Colonic mucosa (tissue), 4 donors: ENCODE measurements at regions not wholly inside any gene's neighbourhood (a gene's known extent, or its start where the extent isn't known, plus 50 kb on each side); places are given as distances from the start of the nearest gene placed in this dataset.

Source experiments
- DNase-seq: peaks from one replicate; pipeline ENCODE4 v3.0.0-alpha.2; 2020
- H3K27ac ChIP-seq: fragments of 200-600 bp; one replicate; pipeline ENCODE4 v1.8.0; 2021
- H3K27me3 ChIP-seq: fragments of 200-600 bp; one replicate; pipeline ENCODE4 v1.8.0; 2021
- H3K36me3 ChIP-seq: fragments of 200-600 bp; one replicate; pipeline ENCODE4 v1.8.0; 2021
- H3K4me1 ChIP-seq: fragments of 200-600 bp; one replicate; pipeline ENCODE4 v1.8.0; 2021; ENCODE audit warnings: mild to moderate bottlenecking
- H3K4me3 ChIP-seq: fragments of 200-600 bp; one replicate; pipeline ENCODE4 v1.8.0; 2021
- H3K9ac ChIP-seq, 2 donors: one replicate each; pipeline ENCODE4 v1.7.0; 2013; ENCODE audit warnings: control low read depth in 2 of 2, low read depth in 2 of 2, low read length in 2 of 2
- H3K9me3 ChIP-seq: fragments of 200-600 bp; one replicate; pipeline ENCODE4 v1.8.0; 2021
- intact Hi-C: fragments of 100-400 bp; cut with DNase I; formaldehyde crosslinking; loops from one replicate; pipeline ENCODE4 v1.14.1; 2022
- TF ChIP-seq, protein P1 (sequence below): fragments of 200-600 bp; IDR thresholded peaks from one replicate; pipeline ENCODE4 v1.8.0; 2022; ENCODE audit warnings: antibody characterized with exemption, mild to moderate bottlenecking
- donor health status: healthy.
- donor health status: DM: no; HTN: no; CAD: no.
- donor health status: DM: no; HTN: no; CAD: no.

DNA sequence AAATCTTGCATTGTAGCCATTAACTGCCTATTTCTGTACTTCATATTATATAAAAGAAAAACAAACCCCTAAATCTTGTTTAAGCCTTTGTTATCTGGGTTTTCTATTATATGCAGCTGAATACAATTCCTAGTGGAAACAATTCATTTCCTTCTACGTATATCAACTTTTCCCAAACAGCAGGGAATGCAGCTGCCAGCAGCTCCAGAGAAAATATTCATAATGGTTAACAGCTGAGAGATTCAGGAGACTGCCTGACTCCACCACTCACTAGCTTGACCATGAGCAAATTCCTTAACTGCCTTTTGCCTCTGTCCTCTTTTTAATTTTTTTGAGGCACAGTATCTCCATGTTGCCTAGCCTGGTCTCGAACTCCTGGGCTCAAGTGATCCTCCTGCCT is 146.2 kb downstream of the SPATA18 start:
- no peak overlapping the region for H3K27ac ChIP-seq
- no peaks in the 10 kb centered on the region for H3K36me3 ChIP-seq
- H3K9ac ChIP-seq, result no peak overlapping the region
- intact Hi-C loops, result no loop called here
- H3K9me3 ChIP-seq, result no peaks in the 10 kb centered on the region
- no peaks in the 10 kb centered on the region for H3K27me3 ChIP-seq
- no peak for DNase-seq
- TF ChIP-seq, protein P1, sequence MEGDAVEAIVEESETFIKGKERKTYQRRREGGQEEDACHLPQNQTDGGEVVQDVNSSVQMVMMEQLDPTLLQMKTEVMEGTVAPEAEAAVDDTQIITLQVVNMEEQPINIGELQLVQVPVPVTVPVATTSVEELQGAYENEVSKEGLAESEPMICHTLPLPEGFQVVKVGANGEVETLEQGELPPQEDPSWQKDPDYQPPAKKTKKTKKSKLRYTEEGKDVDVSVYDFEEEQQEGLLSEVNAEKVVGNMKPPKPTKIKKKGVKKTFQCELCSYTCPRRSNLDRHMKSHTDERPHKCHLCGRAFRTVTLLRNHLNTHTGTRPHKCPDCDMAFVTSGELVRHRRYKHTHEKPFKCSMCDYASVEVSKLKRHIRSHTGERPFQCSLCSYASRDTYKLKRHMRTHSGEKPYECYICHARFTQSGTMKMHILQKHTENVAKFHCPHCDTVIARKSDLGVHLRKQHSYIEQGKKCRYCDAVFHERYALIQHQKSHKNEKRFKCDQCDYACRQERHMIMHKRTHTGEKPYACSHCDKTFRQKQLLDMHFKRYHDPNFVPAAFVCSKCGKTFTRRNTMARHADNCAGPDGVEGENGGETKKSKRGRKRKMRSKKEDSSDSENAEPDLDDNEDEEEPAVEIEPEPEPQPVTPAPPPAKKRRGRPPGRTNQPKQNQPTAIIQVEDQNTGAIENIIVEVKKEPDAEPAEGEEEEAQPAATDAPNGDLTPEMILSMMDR, result no peak
- no peaks in the 10 kb centered on the region for H3K4me1 ChIP-seq
- H3K4me3 ChIP-seq, result no peak overlapping the region

- TF ChIP-seq, protein P1, result no peak
- intact Hi-C loops, result no loop called here
- Histone ChIP-seq H3K27me3 (no peaks in the 10 kb centered on the region), H3K4me1 (no peaks in the 10 kb centered on the region), H3K9me3 (no peaks in the 10 kb centered on the region), H3K27ac (no peak overlapping the region), H3K36me3 (no peaks in the 10 kb centered on the region), H3K9ac (no peak overlapping the region), H3K4me3 (no peak overlapping the region)
- no peak for DNase-seq
Observed at GRCh38 chr4:52198294-52198693, 147.2 kb downstream of the SPATA18 start.

DNA sequence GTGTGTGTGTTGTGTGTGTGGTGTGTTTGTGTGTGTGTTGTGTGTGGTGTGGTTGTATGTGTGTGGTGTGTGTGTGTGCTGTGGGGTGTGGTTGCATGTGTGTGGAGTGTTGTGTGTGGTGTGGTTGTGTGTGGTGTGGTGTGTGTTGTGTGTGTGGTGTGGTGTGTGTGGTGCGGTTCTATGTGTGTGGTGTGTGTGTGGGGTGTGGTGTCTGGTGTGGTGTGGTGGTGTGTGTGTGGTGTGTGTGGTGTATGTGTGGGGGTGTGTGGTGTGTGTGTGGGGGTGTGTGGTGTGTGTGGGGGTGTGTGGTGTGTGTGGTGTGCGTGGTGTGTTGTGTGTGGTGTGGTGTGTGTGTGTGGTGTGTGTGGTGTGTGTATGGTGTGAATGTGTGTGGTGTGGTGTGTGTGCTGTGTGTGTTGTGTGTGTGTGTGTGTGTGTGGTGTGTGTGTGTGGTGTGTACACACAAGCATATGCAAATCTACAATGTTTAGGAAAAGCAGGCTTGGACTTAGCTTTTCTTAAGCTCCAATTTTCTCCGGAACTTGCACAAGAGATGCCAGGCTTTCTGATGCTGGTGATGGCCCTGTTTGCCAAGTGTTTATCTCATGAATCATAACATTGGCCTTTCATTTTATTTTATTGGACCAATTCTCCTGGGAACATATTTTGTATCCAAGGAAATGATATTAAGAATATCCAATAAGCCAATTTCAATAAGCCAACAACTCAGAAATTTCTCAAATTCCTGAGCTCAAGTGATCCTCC is 148.7 kb downstream of the SPATA18 start:
- no peaks in the 10 kb centered on the region for H3K4me1 ChIP-seq
- H3K9ac ChIP-seq, result no peak overlapping the region
- no peak for DNase-seq
- intact Hi-C loops, result no loop called here
- TF ChIP-seq, protein P1, result no peak
- H3K27me3 ChIP-seq, result no peaks in the 10 kb centered on the region
- H3K27ac ChIP-seq, result no peak overlapping the region
- H3K9me3 ChIP-seq, result no peaks in the 10 kb centered on the region
- H3K36me3 ChIP-seq, result no peaks in the 10 kb centered on the region
- H3K4me3 ChIP-seq, result no peak overlapping the region

DNA sequence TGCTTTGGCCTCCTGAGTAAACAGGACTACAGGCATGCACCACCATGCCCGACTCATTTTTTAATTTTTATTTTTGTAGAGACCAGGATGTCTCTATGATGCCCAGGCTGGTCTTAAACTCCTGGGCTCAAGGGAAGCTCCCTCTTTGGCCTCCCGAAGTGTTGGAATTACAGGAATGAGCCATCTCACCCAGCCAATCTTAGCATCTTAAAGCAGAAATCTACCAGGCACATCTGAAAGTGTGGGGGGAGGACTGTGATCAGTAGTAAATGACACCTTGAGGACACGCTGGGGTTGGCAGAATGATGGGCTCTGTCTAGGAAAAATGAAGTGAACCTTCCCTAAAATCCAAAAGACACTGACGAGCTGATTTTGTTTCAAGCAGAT is 149.2 kb downstream of the SPATA18 start:
- no peak for DNase-seq
- Histone ChIP-seq H3K4me3 (no peak overlapping the region), H3K36me3 (no peaks in the 10 kb centered on the region), H3K4me1 (no peaks in the 10 kb centered on the region), H3K9ac (no peak overlapping the region), H3K27me3 (no peaks in the 10 kb centered on the region), H3K27ac (no peak overlapping the region), H3K9me3 (no peaks in the 10 kb centered on the region)
- intact Hi-C loops, result no loop called here
- TF ChIP-seq, protein P1, result no peak

DNA sequence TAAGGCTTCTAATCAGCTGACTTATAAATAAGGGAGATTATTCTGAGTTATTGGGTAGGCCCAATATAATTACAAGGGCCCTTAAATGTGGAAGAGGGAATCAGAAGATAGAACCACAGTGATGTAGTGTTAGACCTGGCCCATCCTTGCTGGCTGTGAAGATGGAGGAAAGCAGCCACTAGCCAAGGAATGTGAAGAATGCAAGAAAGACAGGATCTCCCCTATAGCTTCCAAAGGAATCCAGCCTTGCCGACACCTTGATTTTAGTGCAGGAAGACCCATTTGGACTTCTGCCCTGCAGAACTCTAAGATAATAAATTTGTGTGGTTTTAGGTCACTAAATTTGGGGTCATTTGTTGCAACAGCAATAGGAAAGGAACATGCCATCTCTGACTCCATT is 150.6 kb downstream of the SPATA18 start:
- H3K4me1 ChIP-seq, result no peaks in the 10 kb centered on the region
- no peak for DNase-seq
- intact Hi-C loops, result no loop called here
- H3K27ac ChIP-seq, result no peak overlapping the region
- H3K36me3 ChIP-seq, result no peaks in the 10 kb centered on the region
- H3K27me3 ChIP-seq, result no peaks in the 10 kb centered on the region
- H3K9ac ChIP-seq, result no peak overlapping the region
- H3K4me3 ChIP-seq, result no peak overlapping the region
- TF ChIP-seq, protein P1, result no peak
- H3K9me3 ChIP-seq, result no peaks in the 10 kb centered on the region
